ENCODE measurements at regions not wholly inside any gene's neighbourhood (a gene's known extent, or its start where the extent isn't known, plus 50 kb on each side); places are given as distances from the start of the nearest gene placed in this dataset.

DNA sequence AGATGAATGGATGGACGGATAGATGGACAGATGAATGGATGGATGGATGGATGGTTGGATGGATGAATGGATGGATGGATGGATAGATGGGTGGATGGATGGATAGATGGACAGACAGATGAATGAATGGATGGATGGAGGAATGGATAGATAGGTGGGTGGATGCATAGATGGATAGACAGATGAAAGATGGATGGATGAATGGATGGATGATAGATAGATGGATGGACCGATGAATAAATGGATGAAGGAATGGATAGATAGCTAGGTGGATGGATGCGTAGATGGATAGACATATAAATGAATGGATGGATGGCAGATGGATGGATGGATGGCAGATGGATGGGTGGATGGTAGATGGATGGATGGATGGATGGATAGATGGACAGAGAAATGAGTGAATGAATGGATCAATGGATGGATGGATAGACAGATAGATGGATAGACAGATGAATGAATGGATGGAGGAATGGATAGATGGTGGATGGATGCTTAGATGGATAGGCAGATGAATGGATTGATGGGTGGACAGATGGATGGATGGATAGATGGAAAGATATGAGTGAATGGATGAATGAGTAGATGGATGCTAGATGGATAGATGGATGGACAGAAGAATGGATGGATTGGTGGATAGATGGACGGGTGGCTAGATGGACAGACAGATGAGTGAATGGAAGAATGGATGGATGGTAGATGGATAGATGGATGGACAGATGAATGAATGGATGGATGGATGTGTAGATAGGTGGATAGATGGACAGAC, 167.9 kb downstream of the TRIM43 start:
- TF ChIP-seq, protein P1, sequence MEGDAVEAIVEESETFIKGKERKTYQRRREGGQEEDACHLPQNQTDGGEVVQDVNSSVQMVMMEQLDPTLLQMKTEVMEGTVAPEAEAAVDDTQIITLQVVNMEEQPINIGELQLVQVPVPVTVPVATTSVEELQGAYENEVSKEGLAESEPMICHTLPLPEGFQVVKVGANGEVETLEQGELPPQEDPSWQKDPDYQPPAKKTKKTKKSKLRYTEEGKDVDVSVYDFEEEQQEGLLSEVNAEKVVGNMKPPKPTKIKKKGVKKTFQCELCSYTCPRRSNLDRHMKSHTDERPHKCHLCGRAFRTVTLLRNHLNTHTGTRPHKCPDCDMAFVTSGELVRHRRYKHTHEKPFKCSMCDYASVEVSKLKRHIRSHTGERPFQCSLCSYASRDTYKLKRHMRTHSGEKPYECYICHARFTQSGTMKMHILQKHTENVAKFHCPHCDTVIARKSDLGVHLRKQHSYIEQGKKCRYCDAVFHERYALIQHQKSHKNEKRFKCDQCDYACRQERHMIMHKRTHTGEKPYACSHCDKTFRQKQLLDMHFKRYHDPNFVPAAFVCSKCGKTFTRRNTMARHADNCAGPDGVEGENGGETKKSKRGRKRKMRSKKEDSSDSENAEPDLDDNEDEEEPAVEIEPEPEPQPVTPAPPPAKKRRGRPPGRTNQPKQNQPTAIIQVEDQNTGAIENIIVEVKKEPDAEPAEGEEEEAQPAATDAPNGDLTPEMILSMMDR (conservative IDR thresholded peaks at IDR 0.05; ENCODE audit: low read depth, low read length): no peak
- TF ChIP-seq CEBPB (IDR thresholded peaks at IDR 0.05; ENCODE audit: low read depth, low read length) (no peak), POLR2A (IDR thresholded peaks at IDR 0.05; ENCODE audit: low read depth, low read length) (no peak), RFX5 (IDR thresholded peaks at IDR 0.05; ENCODE audit: low read depth, low read length) (no peak), FOS (IDR thresholded peaks at IDR 0.05; ENCODE audit: low read depth, low read length) (no peak), CHD1 (IDR thresholded peaks at IDR 0.05; ENCODE audit: low read depth, low read length) (no peak), MAZ (IDR thresholded peaks at IDR 0.05; ENCODE audit: borderline replicate concordance, low read depth, low read length) (no peak), BHLHE40 (IDR thresholded peaks at IDR 0.05; ENCODE audit: low read depth, low read length) (no peak), SMC3 (IDR thresholded peaks at IDR 0.05; ENCODE audit: low read depth, low read length) (no peak), MXI1 (IDR thresholded peaks at IDR 0.05; ENCODE audit: borderline replicate concordance, low read depth, low read length) (no peak), RAD21 (IDR thresholded peaks at IDR 0.05; ENCODE audit: low read length) (no peak)
- TF ChIP-seq, protein P2, sequence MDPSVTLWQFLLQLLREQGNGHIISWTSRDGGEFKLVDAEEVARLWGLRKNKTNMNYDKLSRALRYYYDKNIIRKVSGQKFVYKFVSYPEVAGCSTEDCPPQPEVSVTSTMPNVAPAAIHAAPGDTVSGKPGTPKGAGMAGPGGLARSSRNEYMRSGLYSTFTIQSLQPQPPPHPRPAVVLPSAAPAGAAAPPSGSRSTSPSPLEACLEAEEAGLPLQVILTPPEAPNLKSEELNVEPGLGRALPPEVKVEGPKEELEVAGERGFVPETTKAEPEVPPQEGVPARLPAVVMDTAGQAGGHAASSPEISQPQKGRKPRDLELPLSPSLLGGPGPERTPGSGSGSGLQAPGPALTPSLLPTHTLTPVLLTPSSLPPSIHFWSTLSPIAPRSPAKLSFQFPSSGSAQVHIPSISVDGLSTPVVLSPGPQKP (IDR thresholded peaks at IDR 0.05; ENCODE audit: borderline replicate concordance, low read depth, low read length): no peak
- TF ChIP-seq, protein P3, sequence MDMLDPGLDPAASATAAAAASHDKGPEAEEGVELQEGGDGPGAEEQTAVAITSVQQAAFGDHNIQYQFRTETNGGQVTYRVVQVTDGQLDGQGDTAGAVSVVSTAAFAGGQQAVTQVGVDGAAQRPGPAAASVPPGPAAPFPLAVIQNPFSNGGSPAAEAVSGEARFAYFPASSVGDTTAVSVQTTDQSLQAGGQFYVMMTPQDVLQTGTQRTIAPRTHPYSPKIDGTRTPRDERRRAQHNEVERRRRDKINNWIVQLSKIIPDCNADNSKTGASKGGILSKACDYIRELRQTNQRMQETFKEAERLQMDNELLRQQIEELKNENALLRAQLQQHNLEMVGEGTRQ (IDR thresholded peaks at IDR 0.05; ENCODE audit: low read depth, low read length): no peak
